NCI-H82 (cell line): ENCODE measurements at regions not wholly inside any gene's neighbourhood (a gene's known extent, or its start where the extent isn't known, plus 50 kb on each side); places are given as distances from the start of the nearest gene placed in this dataset.
"Not testable (repeated sequence)": the region's sequence is repeated elsewhere in the genome, so short reads cannot be mapped to it uniquely, and the experiment has no call there.

Experiments used
- DNase-seq: peaks from one replicate; lab custom pipeline; 2025; lab: John Stamatoyannopoulos, UW

GRCh38 chrX:55326985-55327384 is 62.3 kb upstream of the PAGE3 start:
- no peak for DNase-seq

GRCh38 chrX:55335296-55335695 is 70.6 kb upstream of the PAGE3 start:
- no peak for DNase-seq

GRCh38 chrX:55336176-55336575 is 71.5 kb upstream of the PAGE3 start:
- no peak for DNase-seq

- DNase-seq: no peak
Observed at GRCh38 chrX:55340896-55341433, 76.2 kb upstream of the PAGE3 start.

GRCh38 chrX:55342533-55343501 is 78.1 kb upstream of the PAGE3 start:
- peak; percentile 42 for DNase-seq

GRCh38 chrX:55356609-55357008 is 91.9 kb upstream of the PAGE3 start:
- DNase-seq: no peak

GRCh38 chrX:55357236-55357635 is 92.5 kb upstream of the PAGE3 start:
- DNase-seq: no peak

- no peak for DNase-seq
Observed at GRCh38 chrX:55379396-55379795, 72.5 kb upstream of the MAGEH1 start.

GRCh38 chrX:55389376-55389775 is 62.6 kb upstream of the MAGEH1 start:
- no peak for DNase-seq

- DNase-seq: not testable (repeated sequence)
Observed at GRCh38 chrX:55396836-55397235, 55.1 kb upstream of the MAGEH1 start.
